DMS 273 (cell line): ENCODE measurements at regions not wholly inside any gene's neighbourhood (a gene's known extent, or its start where the extent isn't known, plus 50 kb on each side); places are given as distances from the start of the nearest gene placed in this dataset.
A peak's percentile ranks its signal among the peaks of the same experiment; 100 is the strongest.
"Not testable (repeated sequence)": the region's sequence is repeated elsewhere in the genome, so short reads cannot be mapped to it uniquely, and the experiment has no call there.

ENCODE experiments used
- DNase-seq: peaks from one replicate; lab custom pipeline; 2025; ENCODE audit not compliant: unreplicated experiment; lab: John Stamatoyannopoulos, UW

GRCh38 chr13:83498481-83499190 lies 383.6 kb downstream of the SLITRK1 start:
- DNase-seq = no peak

GRCh38 chr13:83498045-83498444 lies 384.2 kb downstream of the SLITRK1 start:
- DNase-seq = no peak

- DNase-seq = no peak
These were observed 385.8 kb downstream of the SLITRK1 start for GRCh38 chr13:83496501-83496900.

GRCh38 chr13:83485101-83485500 lies 397.2 kb downstream of the SLITRK1 start:
- no peak for DNase-seq

- no peak for DNase-seq
These were observed 411.3 kb downstream of the SLITRK1 start for GRCh38 chr13:83471011-83471410.

GRCh38 chr13:83470133-83470797 lies 412.0 kb downstream of the SLITRK1 start:
- DNase-seq = no peak

GRCh38 chr13:83453723-83454122 lies 428.6 kb downstream of the SLITRK1 start:
- no peak for DNase-seq

GRCh38 chr13:83453300-83453699 lies 429.0 kb downstream of the SLITRK1 start:
- no peak for DNase-seq

- no peak for DNase-seq
These were observed 429.9 kb downstream of the SLITRK1 start for GRCh38 chr13:83452292-83452950.

GRCh38 chr13:83450591-83450990 lies 431.7 kb downstream of the SLITRK1 start:
- DNase-seq = no peak

- no peak for DNase-seq
These were observed 432.4 kb downstream of the SLITRK1 start for GRCh38 chr13:83449668-83450395.

- no peak for DNase-seq
These were observed 441.8 kb downstream of the SLITRK1 start for GRCh38 chr13:83440465-83440864.

GRCh38 chr13:83439464-83439863 lies 442.8 kb downstream of the SLITRK1 start:
- DNase-seq = not testable (repeated sequence)

GRCh38 chr13:83423861-83424260 lies 458.4 kb downstream of the SLITRK1 start:
- DNase-seq = no peak

GRCh38 chr13:83423381-83423780 lies 458.9 kb downstream of the SLITRK1 start:
- DNase-seq = peak; percentile 1

- DNase-seq = no peak
These were observed 467.9 kb downstream of the SLITRK1 start for GRCh38 chr13:83414393-83414792.

- DNase-seq = no peak
These were observed 495.7 kb downstream of the SLITRK1 start for GRCh38 chr13:83386609-83387008.

- no peak for DNase-seq
These were observed 503.4 kb downstream of the SLITRK1 start for GRCh38 chr13:83378908-83379307.

GRCh38 chr13:83377491-83377890 lies 504.8 kb downstream of the SLITRK1 start:
- DNase-seq = no peak

- DNase-seq = no peak
These were observed 509.5 kb downstream of the SLITRK1 start for GRCh38 chr13:83372786-83373185.

GRCh38 chr13:83365723-83366122 lies 516.6 kb downstream of the SLITRK1 start:
- no peak for DNase-seq
